PC-9 (cell line): ENCODE measurements at regions not wholly inside any gene's neighbourhood (a gene's known extent, or its start where the extent isn't known, plus 50 kb on each side); places are given as distances from the start of the nearest gene placed in this dataset.

Experiments
- BruUV-seq: library from RNA; stranded (reverse); fragments of 400-500 nt; replicated peaks from 2 replicates; lab custom pipeline; 2021; lab: Mats Ljungman, UMichigan
- CTCF ChIA-PET: fragments of 300-600 bp; sonication (Branson Sonifier 250); formaldehyde crosslinking; loops from one replicate; lab custom pipeline; 2022; ENCODE audit warnings: antibody characterized with exemption; lab: Charles Lee
- POLR2A ChIA-PET: fragments of 300-600 bp; sonication (Branson Sonifier 250); formaldehyde crosslinking; loops from one replicate; lab custom pipeline; 2022; ENCODE audit warnings: antibody characterized with exemption; ENCODE audit not compliant: unreplicated experiment; lab: Charles Lee
- DNase-seq, 2 experiments: peaks; one replicate each; pipeline versions ENCODE4 v3.0.0 to v3.0.0-alpha.2; 2015 to 2022; ENCODE audit warnings: mixed read lengths in 1 of 2
- H2AFZ ChIP-seq: fragments of 200-600 bp; sonication (generic); 2 replicates; pipeline ENCODE4 v1.8.1; 2017; ENCODE audit warnings: antibody characterized with exemption
- H3F3A ChIP-seq: fragments of 200-600 bp; sonication (generic); 2 replicates; pipeline ENCODE4 v1.8.1; 2017; ENCODE audit warnings: antibody characterized with exemption, mild to moderate bottlenecking, low read depth; ENCODE audit not compliant: insufficient read depth
- H3K27ac ChIP-seq: fragments of 200-600 bp; sonication (generic); 2 replicates; pipeline ENCODE4 v1.6.1; 2016; ENCODE audit warnings: mixed run types
- H3K27me3 ChIP-seq: fragments of 200-600 bp; sonication (generic); 2 replicates; pipeline ENCODE4 v1.6.1; 2016; ENCODE audit warnings: low read depth, mixed run types; ENCODE audit not compliant: insufficient read depth
- H3K36me3 ChIP-seq: fragments of 200-600 bp; sonication (generic); 2 replicates; pipeline ENCODE4 v1.6.1; 2016; ENCODE audit warnings: low read depth, mixed run types
- H3K4me1 ChIP-seq: fragments of 200-600 bp; sonication (generic); replicated peaks from 2 replicates; pipeline ENCODE4 v1.6.1; 2016; ENCODE audit warnings: mixed run types; ENCODE audit not compliant: insufficient read depth
- H3K4me2 ChIP-seq: fragments of 200-600 bp; sonication (generic); 2 replicates; pipeline ENCODE4 v1.6.1; 2017; ENCODE audit warnings: mixed run types
- H3K4me3 ChIP-seq: fragments of 200-600 bp; sonication (generic); 2 replicates; pipeline ENCODE4 v1.6.1; 2016; ENCODE audit warnings: mixed run types
- H3K79me2 ChIP-seq: fragments of 200-600 bp; sonication (generic); 2 replicates; pipeline ENCODE4 v1.6.1; 2017; ENCODE audit warnings: low read depth, mixed run types
- H3K9me2 ChIP-seq: fragments of 200-600 bp; sonication (generic); 2 replicates; pipeline ENCODE4 v1.8.1; 2017; ENCODE audit warnings: mild to moderate bottlenecking; ENCODE audit not compliant: insufficient read depth
- H3K9me3 ChIP-seq: fragments of 200-600 bp; sonication (generic); 2 replicates; pipeline ENCODE4 v1.8.1; 2016; ENCODE audit warnings: low read depth; ENCODE audit not compliant: insufficient read depth
- H4K20me1 ChIP-seq: fragments of 200-600 bp; sonication (generic); 2 replicates; pipeline ENCODE4 v1.8.1; 2017; ENCODE audit not compliant: insufficient read depth
- CTCF ChIP-seq: fragments of 200-600 bp; sonication (generic); conservative IDR thresholded peaks from 2 replicates; pipeline ENCODE4 v1.6.1; 2017; ENCODE audit warnings: mixed run types, antibody characterized with exemption, mild to moderate bottlenecking, moderate library complexity
- EZH2 ChIP-seq: fragments of 200-600 bp; sonication (generic); IDR thresholded peaks from 2 replicates; pipeline ENCODE4 v1.8.0; 2017; ENCODE audit warnings: antibody characterized with exemption, low read depth
- intact Hi-C: fragments of 100-400 bp; cut with micrococcal nuclease; formaldehyde crosslinking; loops from one replicate; pipeline ENCODE4 v1.10.0; 2022; ENCODE audit not compliant: unreplicated experiment

GRCh38 chr3:102614585-102614984 is 179.8 kb downstream of the ZPLD1 start:
- 0 out of 2 replicates have a peak, but pooled peaks cover 2% of the 10 kb centered on the region for H3K9me3 ChIP-seq
- no peaks in the 10 kb centered on the region for H3K36me3 ChIP-seq
- H3K4me3 ChIP-seq, result no peak overlapping the region
- POLR2A ChIA-PET, result no interaction called here
- H3K4me2 ChIP-seq, result no peak overlapping the region
- H4K20me1 ChIP-seq, result no peaks in the 10 kb centered on the region
- no peaks in the 10 kb centered on the region for H3F3A ChIP-seq
- no peaks in the 10 kb centered on the region for H3K4me1 ChIP-seq
- DNase-seq, result no peak
- no peak overlapping the region for H2AFZ ChIP-seq
- no TSS peak for BruUV-seq
- TF ChIP-seq CTCF (no peak), EZH2 (no peak)
- no peaks in the 10 kb centered on the region for H3K79me2 ChIP-seq
- H3K27ac ChIP-seq, result no peak overlapping the region
- no peaks in the 10 kb centered on the region for H3K27me3 ChIP-seq
- intact Hi-C loops, result no loop called here
- H3K9me2 ChIP-seq, result peaks cover 4% of the 10 kb centered on the region; the same call in 1 of the 2 replicates
- CTCF ChIA-PET, result no interaction called here

GRCh38 chr3:102617381-102617780 is 182.6 kb downstream of the ZPLD1 start:
- Histone ChIP-seq H3K4me2 (no peak overlapping the region), H4K20me1 (no peaks in the 10 kb centered on the region), H3F3A (no peaks in the 10 kb centered on the region), H3K9me3 (no peaks in the 10 kb centered on the region), H3K27me3 (no peaks in the 10 kb centered on the region), H3K4me3 (no peak overlapping the region), H3K9me2 (peaks cover 4% of the 10 kb centered on the region; the same call in 1 of the 2 replicates), H3K79me2 (no peaks in the 10 kb centered on the region), H2AFZ (no peak overlapping the region), H3K36me3 (no peaks in the 10 kb centered on the region), H3K27ac (no peak overlapping the region), H3K4me1 (no peaks in the 10 kb centered on the region)
- DNase-seq, result no peak
- intact Hi-C loops, result no loop called here
- POLR2A ChIA-PET, result no interaction called here
- BruUV-seq, result no TSS peak
- CTCF ChIA-PET, result no interaction called here
- TF ChIP-seq EZH2 (no peak), CTCF (no peak)

GRCh38 chr3:102619361-102619760 is 184.5 kb downstream of the ZPLD1 start:
- H3K27me3 ChIP-seq, result no peaks in the 10 kb centered on the region
- no peaks in the 10 kb centered on the region for H3F3A ChIP-seq
- ChIA-PET CTCF (no interaction called here), POLR2A (no interaction called here)
- H3K4me2 ChIP-seq, result no peak overlapping the region
- H3K4me1 ChIP-seq, result no peaks in the 10 kb centered on the region
- TF ChIP-seq CTCF, result no peak
- TF ChIP-seq EZH2, result no peak
- peaks cover 4% of the 10 kb centered on the region; the same call in 1 of the 2 replicates for H3K9me2 ChIP-seq
- DNase-seq, result no peak
- no peaks in the 10 kb centered on the region for H3K79me2 ChIP-seq
- H3K27ac ChIP-seq, result no peak overlapping the region
- no peak overlapping the region for H2AFZ ChIP-seq
- intact Hi-C loops, result no loop called here
- H3K4me3 ChIP-seq, result no peak overlapping the region
- H4K20me1 ChIP-seq, result no peaks in the 10 kb centered on the region
- H3K9me3 ChIP-seq, result no peaks in the 10 kb centered on the region
- BruUV-seq, result no TSS peak
- no peaks in the 10 kb centered on the region for H3K36me3 ChIP-seq
